NB4 (cell line): ENCODE measurements at regions not wholly inside any gene's neighbourhood (a gene's known extent, or its start where the extent isn't known, plus 50 kb on each side); places are given as distances from the start of the nearest gene placed in this dataset.
"Not testable (repeated sequence)": the region's sequence is repeated elsewhere in the genome, so short reads cannot be mapped to it uniquely, and the experiment has no call there.

Experiments used
- DNase-seq: peaks from one replicate; pipeline ENCODE4 v3.0.0; 2010; ENCODE audit warnings: low read depth
- H3K4me3 ChIP-seq: one replicate; pipeline ENCODE4 v1.5.1; 2011; ENCODE audit warnings: mild to moderate bottlenecking, low read depth, low read length, moderate library complexity
- MYC ChIP-seq: IDR thresholded peaks from 2 replicates; pipeline ENCODE4 v1.6.1; 2011; ENCODE audit warnings: low read depth, low read length
- POLR2A ChIP-seq: IDR thresholded peaks from 2 replicates; pipeline ENCODE4 v1.6.1; 2011; ENCODE audit warnings: mild to moderate bottlenecking; ENCODE audit not compliant: insufficient read length; ENCODE audit errors: extremely low read depth
- TF ChIP-seq, protein P1 (sequence below): IDR thresholded peaks from one replicate; pipeline ENCODE4 v1.5.1; 2012; ENCODE audit warnings: low read depth, low read length
- TF ChIP-seq, protein P2 (sequence below): IDR thresholded peaks from 2 replicates; pipeline ENCODE4 v1.6.1; 2011; ENCODE audit warnings: low read depth, low read length

DNA sequence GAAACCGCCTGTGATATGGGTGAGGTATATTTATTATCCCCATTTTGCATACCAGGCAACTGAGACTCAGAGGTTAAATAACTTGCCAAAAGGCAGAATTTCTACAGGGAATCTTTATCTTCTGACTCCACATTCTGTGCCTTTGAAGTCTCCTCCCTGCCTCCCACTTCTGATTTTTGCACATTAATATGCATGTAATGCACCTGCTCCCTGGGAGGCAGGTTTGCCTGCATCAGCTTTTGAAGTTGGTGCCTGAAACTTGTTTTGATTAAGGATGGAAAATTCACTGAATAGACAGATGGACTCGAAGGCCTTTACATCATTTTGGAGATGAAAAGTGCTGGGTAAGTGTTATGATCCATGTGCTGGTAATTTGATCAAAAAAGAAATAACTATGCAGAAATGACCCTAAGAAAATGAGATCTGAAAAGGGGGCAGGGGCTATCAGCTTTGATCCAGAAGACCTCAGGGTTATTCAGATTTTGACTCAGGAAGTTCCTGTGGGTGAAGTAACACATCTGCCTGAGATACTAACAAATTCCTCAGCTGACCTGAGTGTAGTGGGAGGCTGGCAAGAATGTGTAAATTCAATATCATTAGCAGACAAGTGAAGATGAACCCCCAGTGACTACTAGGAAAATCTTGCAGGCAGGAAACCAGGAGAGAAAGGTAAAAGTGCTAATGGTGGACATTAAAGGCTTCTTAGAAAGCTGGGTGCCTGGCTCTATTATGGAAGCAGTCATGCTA lies 167.5 kb upstream of the BOD1L1 start:
- no peak overlapping the region for H3K4me3 ChIP-seq
- TF ChIP-seq, protein P1, sequence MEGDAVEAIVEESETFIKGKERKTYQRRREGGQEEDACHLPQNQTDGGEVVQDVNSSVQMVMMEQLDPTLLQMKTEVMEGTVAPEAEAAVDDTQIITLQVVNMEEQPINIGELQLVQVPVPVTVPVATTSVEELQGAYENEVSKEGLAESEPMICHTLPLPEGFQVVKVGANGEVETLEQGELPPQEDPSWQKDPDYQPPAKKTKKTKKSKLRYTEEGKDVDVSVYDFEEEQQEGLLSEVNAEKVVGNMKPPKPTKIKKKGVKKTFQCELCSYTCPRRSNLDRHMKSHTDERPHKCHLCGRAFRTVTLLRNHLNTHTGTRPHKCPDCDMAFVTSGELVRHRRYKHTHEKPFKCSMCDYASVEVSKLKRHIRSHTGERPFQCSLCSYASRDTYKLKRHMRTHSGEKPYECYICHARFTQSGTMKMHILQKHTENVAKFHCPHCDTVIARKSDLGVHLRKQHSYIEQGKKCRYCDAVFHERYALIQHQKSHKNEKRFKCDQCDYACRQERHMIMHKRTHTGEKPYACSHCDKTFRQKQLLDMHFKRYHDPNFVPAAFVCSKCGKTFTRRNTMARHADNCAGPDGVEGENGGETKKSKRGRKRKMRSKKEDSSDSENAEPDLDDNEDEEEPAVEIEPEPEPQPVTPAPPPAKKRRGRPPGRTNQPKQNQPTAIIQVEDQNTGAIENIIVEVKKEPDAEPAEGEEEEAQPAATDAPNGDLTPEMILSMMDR, result no peak
- TF ChIP-seq POLR2A (no peak), MYC (no peak)
- TF ChIP-seq, protein P2, sequence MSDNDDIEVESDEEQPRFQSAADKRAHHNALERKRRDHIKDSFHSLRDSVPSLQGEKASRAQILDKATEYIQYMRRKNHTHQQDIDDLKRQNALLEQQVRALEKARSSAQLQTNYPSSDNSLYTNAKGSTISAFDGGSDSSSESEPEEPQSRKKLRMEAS, result no peak
- DNase-seq, result no peak

DNA sequence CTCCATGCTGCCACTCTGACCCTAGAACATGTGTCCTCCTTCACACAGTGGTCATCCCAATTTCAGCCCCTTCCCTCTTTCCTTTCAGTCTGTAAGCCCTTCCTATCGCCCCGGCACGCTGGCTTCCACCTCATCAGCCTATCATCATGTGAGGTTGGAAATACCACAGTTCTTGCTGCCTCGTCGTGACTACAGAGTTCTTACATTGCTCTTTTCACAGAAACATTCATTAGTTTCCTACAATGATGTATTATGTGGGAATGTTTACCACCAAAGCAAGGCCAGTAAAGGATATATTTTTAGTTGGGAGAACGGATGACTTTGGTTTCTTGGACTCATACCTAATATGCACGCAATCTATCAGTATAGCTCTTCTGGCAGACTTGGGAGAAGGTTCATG lies 169.5 kb upstream of the BOD1L1 start:
- H3K4me3 ChIP-seq, result no peak overlapping the region
- TF ChIP-seq, protein P2, result no peak
- no peak for DNase-seq

DNA sequence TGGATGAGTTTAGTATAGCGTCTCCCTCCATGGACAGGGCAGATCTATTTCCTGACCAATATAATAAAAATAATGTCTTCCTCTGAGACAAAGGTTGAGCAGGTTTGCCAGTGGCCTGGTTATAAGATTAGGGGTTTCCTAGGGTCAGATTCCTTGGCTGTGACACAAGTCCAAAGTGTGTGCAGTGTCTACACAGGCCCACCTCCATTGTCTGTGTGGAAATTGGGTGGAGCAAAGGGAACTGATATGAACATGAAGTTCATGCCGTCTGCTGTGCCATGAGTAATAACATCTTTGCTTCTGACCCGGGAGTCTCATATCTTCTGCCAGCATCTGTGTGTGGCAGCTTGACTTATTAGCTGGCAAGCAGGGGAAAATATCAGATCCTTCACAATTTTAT lies 187.7 kb upstream of the BOD1L1 start:
- TF ChIP-seq, protein P1, result no peak
- TF ChIP-seq MYC, result no peak
- TF ChIP-seq POLR2A, result no peak
- TF ChIP-seq, protein P2, result no peak
- DNase-seq, result no peak
- H3K4me3 ChIP-seq, result no peak overlapping the region

DNA sequence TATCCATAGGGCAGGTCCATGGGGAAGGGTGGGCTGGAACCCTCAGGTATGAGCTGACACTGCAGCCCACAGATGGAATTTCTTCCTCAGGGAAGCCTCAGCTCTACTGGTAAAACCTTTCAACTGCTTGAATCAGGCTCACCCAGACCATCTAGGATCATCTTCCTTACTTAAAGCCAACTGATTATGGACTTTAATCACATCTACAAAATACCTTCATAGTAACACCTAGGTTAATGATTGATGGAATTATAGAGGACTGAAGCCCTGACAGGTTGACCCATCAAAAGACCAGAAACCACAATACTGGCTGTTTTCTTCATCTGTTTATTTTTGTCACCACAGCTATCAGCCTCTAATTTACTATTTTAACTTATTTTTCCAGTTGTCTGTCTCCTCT lies 188.9 kb upstream of the BOD1L1 start:
- TF ChIP-seq, protein P1, result no peak
- TF ChIP-seq POLR2A (no peak), MYC (no peak)
- TF ChIP-seq, protein P2, result no peak
- no peak for DNase-seq
- H3K4me3 ChIP-seq, result no peak overlapping the region

DNA sequence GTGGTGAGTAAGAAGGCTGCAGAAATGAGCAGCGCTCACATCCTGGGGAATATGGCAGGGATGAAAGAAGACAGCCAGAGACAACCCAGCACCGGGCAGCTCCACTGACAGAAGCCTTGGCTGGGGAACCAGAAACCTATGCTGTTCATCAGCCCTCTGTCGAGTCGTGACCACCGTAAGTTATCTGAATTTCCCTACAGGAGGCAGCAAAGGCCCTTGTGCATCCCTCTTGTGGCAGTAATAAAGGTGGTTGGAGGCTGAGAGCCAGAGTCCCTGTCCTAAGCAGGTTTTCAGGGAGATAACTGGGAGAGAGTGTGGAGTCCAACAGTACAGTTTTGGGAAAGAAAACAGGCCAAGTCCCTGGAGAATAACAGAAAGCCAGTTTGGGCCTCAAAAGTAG lies 194.0 kb upstream of the BOD1L1 start:
- TF ChIP-seq POLR2A (no peak), MYC (no peak)
- TF ChIP-seq, protein P1, result no peak
- TF ChIP-seq, protein P2, result no peak
- H3K4me3 ChIP-seq, result no peak overlapping the region
- peak; percentile 7 for DNase-seq

DNA sequence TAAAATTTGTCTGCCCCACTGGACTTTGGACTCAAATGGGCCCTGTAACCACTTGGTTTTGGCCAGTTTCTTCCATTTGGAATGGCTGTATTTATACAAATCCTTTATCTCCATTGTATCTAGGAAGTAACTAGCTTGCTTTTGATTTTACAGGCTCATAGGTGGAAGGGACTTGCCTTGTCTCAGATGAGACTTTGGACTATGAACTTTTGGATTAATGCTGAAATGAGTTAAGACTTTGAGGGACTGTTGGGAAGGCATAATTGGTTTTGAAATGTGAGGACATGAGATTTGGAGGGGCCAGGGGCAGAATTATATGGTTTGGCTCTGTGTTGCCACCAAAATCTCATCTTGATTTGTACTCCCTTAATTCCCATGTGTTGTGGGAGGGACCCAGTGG lies 198.3 kb upstream of the BOD1L1 start:
- DNase-seq, H3K4me3 ChIP-seq: not testable (repeated sequence)

DNA sequence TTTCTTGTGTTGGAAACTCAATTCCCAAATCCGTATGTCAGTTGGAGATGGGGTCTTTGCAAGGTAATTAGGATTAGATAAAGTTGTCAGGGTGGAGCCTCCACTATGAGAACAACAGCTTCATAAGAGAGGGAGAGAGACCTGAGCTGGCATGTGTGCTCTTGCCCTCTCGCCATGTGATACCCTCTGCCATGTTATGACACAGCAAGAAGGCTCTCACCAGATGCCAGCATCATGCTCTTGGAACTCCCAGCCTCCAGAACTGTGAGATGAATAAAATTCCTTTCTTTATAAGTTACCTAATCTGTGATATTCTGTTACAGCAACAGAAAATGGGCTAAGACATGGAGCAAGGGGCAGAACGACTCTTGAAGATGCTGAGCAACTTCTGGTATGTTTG lies 201.9 kb upstream of the BOD1L1 start:
- no peak overlapping the region for H3K4me3 ChIP-seq
- DNase-seq, result no peak
- TF ChIP-seq POLR2A (no peak), MYC (no peak)
- TF ChIP-seq, protein P2, result no peak
- TF ChIP-seq, protein P1, result no peak
